ENCODE measurements at regions not wholly inside any gene's neighbourhood (a gene's known extent, or its start where the extent isn't known, plus 50 kb on each side); places are given as distances from the start of the nearest gene placed in this dataset.

GRCh38 chr13:97629601-97630272 lies 195.8 kb downstream of the RAP2A start:
- Histone ChIP-seq H3K36me3 (ENCODE audit: control insufficient read depth in 2 of 2, insufficient read depth in 2 of 2, low read length in 1 of 2) (no peaks in the 10 kb centered on the region), H3K4me2 (ENCODE audit: control insufficient read depth, insufficient read depth) (no peak overlapping the region), H3K4me3 (no peak overlapping the region), H3K9ac (ENCODE audit: control insufficient read depth, insufficient read depth, low read length) (no peak overlapping the region), H4K20me1 (ENCODE audit: control insufficient read depth, insufficient read depth) (no peaks in the 10 kb centered on the region), H2AFZ (ENCODE audit: control insufficient read depth, low read depth, low read length) (no peak overlapping the region), H3K27me3 (replicated peaks in 1 of 2; ENCODE audit: control insufficient read depth in 2 of 2, insufficient read depth in 2 of 2, low read length in 1 of 2) (no peaks in the 10 kb centered on the region), H3K27ac (ENCODE audit: control insufficient read depth, insufficient read depth) (no peak overlapping the region), H3K4me1 (ENCODE audit: control insufficient read depth, insufficient read depth, low read length) (no peaks in the 10 kb centered on the region), H3K9me3 (replicated peaks; ENCODE audit: control insufficient read depth, insufficient read depth, low read length) (no peaks in the 10 kb centered on the region), H3K79me2 (ENCODE audit: control insufficient read depth, insufficient read depth, low read length) (no peaks in the 10 kb centered on the region)
- ChIA-PET POLR2A (no interaction called here), CTCF (interaction anchor here (0.6 kb wide), 1 partner anchor 108 kb away, joined by 3 read pairs; no protein-coding TSS in a partner anchor), RAD21 (ENCODE audit: unreplicated experiment) (no interaction called here), SMC1A (ENCODE audit: uncharacterized antibody, unreplicated experiment) (interaction anchor here (1.2 kb wide), 1 partner anchor 270 kb away, joined by 4 read pairs; no protein-coding TSS in a partner anchor)
- ATAC-seq = no peak
- FAIRE-seq = no peak
- no TSS peak for BruUV-seq (replicated peaks)
- in situ Hi-C loops (cut with MboI) = no loop called here
- 20% methylated on average over 6 of the region's 6 CpGs for WGBS (ENCODE audit: insufficient coverage, insufficient replicate concordance, low lambda C conversion rate, missing lambda C conversion rate)
- DNase-seq (ENCODE audit: low read depth, low spot score) = no peak
- intact Hi-C loops (cut with micrococcal nuclease; ENCODE audit: unreplicated experiment) = no loop called here
- TF ChIP-seq, protein P1, sequence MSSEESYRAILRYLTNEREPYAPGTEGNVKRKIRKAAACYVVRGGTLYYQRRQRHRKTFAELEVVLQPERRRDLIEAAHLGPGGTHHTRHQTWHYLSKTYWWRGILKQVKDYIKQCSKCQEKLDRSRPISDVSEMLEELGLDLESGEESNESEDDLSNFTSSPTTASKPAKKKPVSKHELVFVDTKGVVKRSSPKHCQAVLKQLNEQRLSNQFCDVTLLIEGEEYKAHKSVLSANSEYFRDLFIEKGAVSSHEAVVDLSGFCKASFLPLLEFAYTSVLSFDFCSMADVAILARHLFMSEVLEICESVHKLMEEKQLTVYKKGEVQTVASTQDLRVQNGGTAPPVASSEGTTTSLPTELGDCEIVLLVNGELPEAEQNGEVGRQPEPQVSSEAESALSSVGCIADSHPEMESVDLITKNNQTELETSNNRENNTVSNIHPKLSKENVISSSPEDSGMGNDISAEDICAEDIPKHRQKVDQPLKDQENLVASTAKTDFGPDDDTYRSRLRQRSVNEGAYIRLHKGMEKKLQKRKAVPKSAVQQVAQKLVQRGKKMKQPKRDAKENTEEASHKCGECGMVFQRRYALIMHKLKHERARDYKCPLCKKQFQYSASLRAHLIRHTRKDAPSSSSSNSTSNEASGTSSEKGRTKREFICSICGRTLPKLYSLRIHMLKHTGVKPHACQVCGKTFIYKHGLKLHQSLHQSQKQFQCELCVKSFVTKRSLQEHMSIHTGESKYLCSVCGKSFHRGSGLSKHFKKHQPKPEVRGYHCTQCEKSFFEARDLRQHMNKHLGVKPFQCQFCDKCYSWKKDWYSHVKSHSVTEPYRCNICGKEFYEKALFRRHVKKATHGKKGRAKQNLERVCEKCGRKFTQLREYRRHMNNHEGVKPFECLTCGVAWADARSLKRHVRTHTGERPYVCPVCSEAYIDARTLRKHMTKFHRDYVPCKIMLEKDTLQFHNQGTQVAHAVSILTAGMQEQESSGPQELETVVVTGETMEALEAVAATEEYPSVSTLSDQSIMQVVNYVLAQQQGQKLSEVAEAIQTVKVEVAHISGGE (CRISPR knock-in tag; IDR thresholded peaks at IDR 0.05) = no peak
- TF ChIP-seq ETV6 (conservative IDR thresholded peaks at IDR 0.05 in 1 of 2, IDR thresholded peaks at IDR 0.05 in 1 of 2; ENCODE audit: borderline replicate concordance in 1 of 2, low read depth in 1 of 2) (no peak), IKZF2 (IDR thresholded peaks at IDR 0.05) (no peak), NFYB (IDR thresholded peaks at IDR 0.05; ENCODE audit: insufficient read depth, low read depth, low read length) (no peak), IRF3 (IDR thresholded peaks at IDR 0.05) (no peak), CREB1 (IDR thresholded peaks at IDR 0.05; ENCODE audit: low read depth) (no peak), LARP7 (IDR thresholded peaks at IDR 0.05) (no peak), HDAC2 (IDR thresholded peaks at IDR 0.05) (no peak)
- TF ChIP-seq, protein P2, sequence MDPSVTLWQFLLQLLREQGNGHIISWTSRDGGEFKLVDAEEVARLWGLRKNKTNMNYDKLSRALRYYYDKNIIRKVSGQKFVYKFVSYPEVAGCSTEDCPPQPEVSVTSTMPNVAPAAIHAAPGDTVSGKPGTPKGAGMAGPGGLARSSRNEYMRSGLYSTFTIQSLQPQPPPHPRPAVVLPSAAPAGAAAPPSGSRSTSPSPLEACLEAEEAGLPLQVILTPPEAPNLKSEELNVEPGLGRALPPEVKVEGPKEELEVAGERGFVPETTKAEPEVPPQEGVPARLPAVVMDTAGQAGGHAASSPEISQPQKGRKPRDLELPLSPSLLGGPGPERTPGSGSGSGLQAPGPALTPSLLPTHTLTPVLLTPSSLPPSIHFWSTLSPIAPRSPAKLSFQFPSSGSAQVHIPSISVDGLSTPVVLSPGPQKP (IDR thresholded peaks at IDR 0.05; ENCODE audit: low read depth, low read length) = no peak
- TF ChIP-seq, protein P3, sequence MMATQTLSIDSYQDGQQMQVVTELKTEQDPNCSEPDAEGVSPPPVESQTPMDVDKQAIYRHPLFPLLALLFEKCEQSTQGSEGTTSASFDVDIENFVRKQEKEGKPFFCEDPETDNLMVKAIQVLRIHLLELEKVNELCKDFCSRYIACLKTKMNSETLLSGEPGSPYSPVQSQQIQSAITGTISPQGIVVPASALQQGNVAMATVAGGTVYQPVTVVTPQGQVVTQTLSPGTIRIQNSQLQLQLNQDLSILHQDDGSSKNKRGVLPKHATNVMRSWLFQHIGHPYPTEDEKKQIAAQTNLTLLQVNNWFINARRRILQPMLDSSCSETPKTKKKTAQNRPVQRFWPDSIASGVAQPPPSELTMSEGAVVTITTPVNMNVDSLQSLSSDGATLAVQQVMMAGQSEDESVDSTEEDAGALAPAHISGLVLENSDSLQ (IDR thresholded peaks at IDR 0.05) = no peak
- TF ChIP-seq, protein P4, sequence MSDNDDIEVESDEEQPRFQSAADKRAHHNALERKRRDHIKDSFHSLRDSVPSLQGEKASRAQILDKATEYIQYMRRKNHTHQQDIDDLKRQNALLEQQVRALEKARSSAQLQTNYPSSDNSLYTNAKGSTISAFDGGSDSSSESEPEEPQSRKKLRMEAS (IDR thresholded peaks at IDR 0.05; ENCODE audit: low read depth, low read length) = no peak
- TF ChIP-seq, protein P5, sequence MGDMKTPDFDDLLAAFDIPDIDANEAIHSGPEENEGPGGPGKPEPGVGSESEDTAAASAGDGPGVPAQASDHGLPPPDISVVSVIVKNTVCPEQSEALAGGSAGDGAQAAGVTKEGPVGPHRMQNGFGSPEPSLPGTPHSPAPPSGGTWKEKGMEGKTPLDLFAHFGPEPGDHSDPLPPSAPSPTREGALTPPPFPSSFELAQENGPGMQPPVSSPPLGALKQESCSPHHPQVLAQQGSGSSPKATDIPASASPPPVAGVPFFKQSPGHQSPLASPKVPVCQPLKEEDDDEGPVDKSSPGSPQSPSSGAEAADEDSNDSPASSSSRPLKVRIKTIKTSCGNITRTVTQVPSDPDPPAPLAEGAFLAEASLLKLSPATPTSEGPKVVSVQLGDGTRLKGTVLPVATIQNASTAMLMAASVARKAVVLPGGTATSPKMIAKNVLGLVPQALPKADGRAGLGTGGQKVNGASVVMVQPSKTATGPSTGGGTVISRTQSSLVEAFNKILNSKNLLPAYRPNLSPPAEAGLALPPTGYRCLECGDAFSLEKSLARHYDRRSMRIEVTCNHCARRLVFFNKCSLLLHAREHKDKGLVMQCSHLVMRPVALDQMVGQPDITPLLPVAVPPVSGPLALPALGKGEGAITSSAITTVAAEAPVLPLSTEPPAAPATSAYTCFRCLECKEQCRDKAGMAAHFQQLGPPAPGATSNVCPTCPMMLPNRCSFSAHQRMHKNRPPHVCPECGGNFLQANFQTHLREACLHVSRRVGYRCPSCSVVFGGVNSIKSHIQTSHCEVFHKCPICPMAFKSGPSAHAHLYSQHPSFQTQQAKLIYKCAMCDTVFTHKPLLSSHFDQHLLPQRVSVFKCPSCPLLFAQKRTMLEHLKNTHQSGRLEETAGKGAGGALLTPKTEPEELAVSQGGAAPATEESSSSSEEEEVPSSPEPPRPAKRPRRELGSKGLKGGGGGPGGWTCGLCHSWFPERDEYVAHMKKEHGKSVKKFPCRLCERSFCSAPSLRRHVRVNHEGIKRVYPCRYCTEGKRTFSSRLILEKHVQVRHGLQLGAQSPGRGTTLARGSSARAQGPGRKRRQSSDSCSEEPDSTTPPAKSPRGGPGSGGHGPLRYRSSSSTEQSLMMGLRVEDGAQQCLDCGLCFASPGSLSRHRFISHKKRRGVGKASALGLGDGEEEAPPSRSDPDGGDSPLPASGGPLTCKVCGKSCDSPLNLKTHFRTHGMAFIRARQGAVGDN (IDR thresholded peaks at IDR 0.05) = no peak

Measured in GM12878 (cell line).